T-helper 1 cell treated with Interleukin-12 subunit alpha and Interleukin-12 subunit beta and Interleukin-4 antibody, amounts not matched to agents 30 μg/mL and 1 μg/mL, for 36 hours (primary cell): ENCODE measurements at regions not wholly inside any gene's neighbourhood (a gene's known extent, or its start where the extent isn't known, plus 50 kb on each side); places are given as distances from the start of the nearest gene placed in this dataset.

Experiments used
- H3K27ac Mint-ChIP-seq: one replicate; pipeline ENCODE4 v1.8.0; 2021; ENCODE audit warnings: mild to moderate bottlenecking, mixed read lengths
- H3K27me3 Mint-ChIP-seq: one replicate; pipeline ENCODE4 v1.8.0; 2021; ENCODE audit warnings: low read depth, mixed read lengths
- H3K36me3 Mint-ChIP-seq: one replicate; pipeline ENCODE4 v1.8.0; 2021; ENCODE audit warnings: low read depth, mixed read lengths
- H3K4me1 Mint-ChIP-seq: one replicate; pipeline ENCODE4 v1.8.0; 2021; ENCODE audit warnings: low read depth, mixed read lengths
- H3K4me3 Mint-ChIP-seq: one replicate; pipeline ENCODE4 v1.8.0; 2021; ENCODE audit warnings: mild to moderate bottlenecking, moderate library complexity, mixed read lengths
- H3K9me3 Mint-ChIP-seq: one replicate; pipeline ENCODE4 v1.8.0; 2021; ENCODE audit warnings: mixed read lengths

GRCh38 chr16:6932871-6933385 is 399.7 kb upstream of the RBFOX1 start:
- Mint-ChIP-seq H3K9me3 (peaks cover 37% of the 10 kb centered on the region), H3K36me3 (no peaks in the 10 kb centered on the region), H3K27me3 (no peaks in the 10 kb centered on the region), H3K27ac (no peak overlapping the region), H3K4me3 (no peak overlapping the region), H3K4me1 (no peaks in the 10 kb centered on the region)

- Mint-ChIP-seq H3K27me3 (no peaks in the 10 kb centered on the region), H3K4me1 (no peaks in the 10 kb centered on the region), H3K36me3 (no peaks in the 10 kb centered on the region), H3K4me3 (no peak overlapping the region), H3K9me3 (peaks cover 37% of the 10 kb centered on the region), H3K27ac (no peak overlapping the region)
Measured at GRCh38 chr16:6929868-6930267, 402.8 kb upstream of the RBFOX1 start.

GRCh38 chr16:6926762-6927161 is 405.9 kb upstream of the RBFOX1 start:
- Mint-ChIP-seq H3K4me3 (no peak overlapping the region), H3K4me1 (no peaks in the 10 kb centered on the region), H3K27me3 (no peaks in the 10 kb centered on the region), H3K36me3 (no peaks in the 10 kb centered on the region), H3K9me3 (peaks cover 33% of the 10 kb centered on the region), H3K27ac (no peak overlapping the region)

GRCh38 chr16:6926341-6926740 is 406.3 kb upstream of the RBFOX1 start:
- H3K4me1 Mint-ChIP-seq: no peaks in the 10 kb centered on the region
- no peaks in the 10 kb centered on the region for H3K27me3 Mint-ChIP-seq
- H3K9me3 Mint-ChIP-seq: peaks cover 36% of the 10 kb centered on the region
- H3K36me3 Mint-ChIP-seq: no peaks in the 10 kb centered on the region
- H3K27ac Mint-ChIP-seq: no peak overlapping the region
- H3K4me3 Mint-ChIP-seq: no peak overlapping the region

- H3K4me3 Mint-ChIP-seq: no peak overlapping the region
- H3K27ac Mint-ChIP-seq: no peak overlapping the region
- H3K4me1 Mint-ChIP-seq: no peaks in the 10 kb centered on the region
- peaks cover 29% of the 10 kb centered on the region for H3K9me3 Mint-ChIP-seq
- no peaks in the 10 kb centered on the region for H3K27me3 Mint-ChIP-seq
- no peaks in the 10 kb centered on the region for H3K36me3 Mint-ChIP-seq
Measured at GRCh38 chr16:6918646-6919045, 414.0 kb upstream of the RBFOX1 start.

- no peak overlapping the region for H3K4me3 Mint-ChIP-seq
- no peaks in the 10 kb centered on the region for H3K27me3 Mint-ChIP-seq
- H3K9me3 Mint-ChIP-seq: peaks cover 24% of the 10 kb centered on the region
- no peaks in the 10 kb centered on the region for H3K36me3 Mint-ChIP-seq
- no peaks in the 10 kb centered on the region for H3K4me1 Mint-ChIP-seq
- H3K27ac Mint-ChIP-seq: no peak overlapping the region
Measured at GRCh38 chr16:6916946-6917345, 415.7 kb upstream of the RBFOX1 start.

GRCh38 chr16:6913566-6913965 is 419.1 kb upstream of the RBFOX1 start:
- Mint-ChIP-seq H3K27me3 (no peaks in the 10 kb centered on the region), H3K4me3 (no peak overlapping the region), H3K9me3 (peaks cover 35% of the 10 kb centered on the region), H3K27ac (no peak overlapping the region), H3K36me3 (no peaks in the 10 kb centered on the region), H3K4me1 (no peaks in the 10 kb centered on the region)

GRCh38 chr16:6910301-6910700 is 422.3 kb upstream of the RBFOX1 start:
- Mint-ChIP-seq H3K27me3 (no peaks in the 10 kb centered on the region), H3K4me3 (no peak overlapping the region), H3K36me3 (no peaks in the 10 kb centered on the region), H3K4me1 (no peaks in the 10 kb centered on the region), H3K27ac (no peak overlapping the region), H3K9me3 (peaks cover 30% of the 10 kb centered on the region)

- H3K36me3 Mint-ChIP-seq: no peaks in the 10 kb centered on the region
- no peaks in the 10 kb centered on the region for H3K4me1 Mint-ChIP-seq
- no peaks in the 10 kb centered on the region for H3K27me3 Mint-ChIP-seq
- no peak overlapping the region for H3K4me3 Mint-ChIP-seq
- peaks cover 47% of the 10 kb centered on the region for H3K9me3 Mint-ChIP-seq
- H3K27ac Mint-ChIP-seq: no peak overlapping the region
Measured at GRCh38 chr16:6905601-6906000, 427.0 kb upstream of the RBFOX1 start.

- H3K27me3 Mint-ChIP-seq: no peaks in the 10 kb centered on the region
- no peaks in the 10 kb centered on the region for H3K4me1 Mint-ChIP-seq
- no peak overlapping the region for H3K27ac Mint-ChIP-seq
- H3K9me3 Mint-ChIP-seq: peaks cover 49% of the 10 kb centered on the region
- no peak overlapping the region for H3K4me3 Mint-ChIP-seq
- no peaks in the 10 kb centered on the region for H3K36me3 Mint-ChIP-seq
Measured at GRCh38 chr16:6903671-6904070, 429.0 kb upstream of the RBFOX1 start.

- Mint-ChIP-seq H3K27ac (no peak overlapping the region), H3K4me1 (no peaks in the 10 kb centered on the region), H3K27me3 (no peaks in the 10 kb centered on the region), H3K4me3 (no peak overlapping the region), H3K36me3 (no peaks in the 10 kb centered on the region), H3K9me3 (peaks cover 51% of the 10 kb centered on the region)
Measured at GRCh38 chr16:6898896-6899295, 433.7 kb upstream of the RBFOX1 start.

GRCh38 chr16:6897876-6898485 is 434.7 kb upstream of the RBFOX1 start:
- no peaks in the 10 kb centered on the region for H3K36me3 Mint-ChIP-seq
- H3K9me3 Mint-ChIP-seq: peaks cover 44% of the 10 kb centered on the region
- H3K27ac Mint-ChIP-seq: no peak overlapping the region

GRCh38 chr16:6892966-6893365 is 439.7 kb upstream of the RBFOX1 start:
- Mint-ChIP-seq H3K4me1 (no peaks in the 10 kb centered on the region), H3K36me3 (no peaks in the 10 kb centered on the region), H3K27me3 (no peaks in the 10 kb centered on the region), H3K27ac (no peak overlapping the region), H3K4me3 (no peak overlapping the region), H3K9me3 (peaks cover 31% of the 10 kb centered on the region)

More at GRCh38 chr16:6897876-6898485, 434.7 kb upstream of the RBFOX1 start:
- Mint-ChIP-seq H3K27me3 (no peaks in the 10 kb centered on the region), H3K4me3 (no peak overlapping the region), H3K4me1 (no peaks in the 10 kb centered on the region)

- H3K36me3 Mint-ChIP-seq: no peaks in the 10 kb centered on the region
- H3K27ac Mint-ChIP-seq: no peak overlapping the region
- H3K9me3 Mint-ChIP-seq: peaks cover 27% of the 10 kb centered on the region
- no peaks in the 10 kb centered on the region for H3K4me1 Mint-ChIP-seq
- no peak overlapping the region for H3K4me3 Mint-ChIP-seq
- no peaks in the 10 kb centered on the region for H3K27me3 Mint-ChIP-seq
Measured at GRCh38 chr16:6891496-6891895, 441.1 kb upstream of the RBFOX1 start.

GRCh38 chr16:6888531-6888930 is 444.1 kb upstream of the RBFOX1 start:
- H3K4me1 Mint-ChIP-seq: no peaks in the 10 kb centered on the region
- no peak overlapping the region for H3K27ac Mint-ChIP-seq
- H3K9me3 Mint-ChIP-seq: peaks cover 26% of the 10 kb centered on the region
- no peak overlapping the region for H3K4me3 Mint-ChIP-seq
- H3K36me3 Mint-ChIP-seq: no peaks in the 10 kb centered on the region
- no peaks in the 10 kb centered on the region for H3K27me3 Mint-ChIP-seq

GRCh38 chr16:6884002-6884401 is 448.6 kb upstream of the RBFOX1 start:
- Mint-ChIP-seq H3K9me3 (peaks cover 22% of the 10 kb centered on the region), H3K27me3 (no peaks in the 10 kb centered on the region), H3K4me3 (no peak overlapping the region), H3K27ac (no peak overlapping the region), H3K4me1 (no peaks in the 10 kb centered on the region), H3K36me3 (no peaks in the 10 kb centered on the region)
